NCI-H2196 treated with DMSO at 0.1 percent for 48 hours (cell line): ENCODE measurements at regions not wholly inside any gene's neighbourhood (a gene's known extent, or its start where the extent isn't known, plus 50 kb on each side); places are given as distances from the start of the nearest gene placed in this dataset.

ENCODE experiments used
- DNase-seq: peaks from one replicate; lab custom pipeline; 2025; ENCODE audit not compliant: unreplicated experiment; lab: John Stamatoyannopoulos, UW

- no peak for DNase-seq
Observed at GRCh38 chr2:15805772-15806171, 134.6 kb upstream of the MYCN start.

GRCh38 chr2:15806801-15807417 is 133.4 kb upstream of the MYCN start:
- DNase-seq = no peak

- DNase-seq = no peak
Observed at GRCh38 chr2:15807418-15808203, 132.7 kb upstream of the MYCN start.

GRCh38 chr2:15808204-15808910 is 132.0 kb upstream of the MYCN start:
- no peak for DNase-seq

GRCh38 chr2:15808944-15809343 is 131.4 kb upstream of the MYCN start:
- no peak for DNase-seq

GRCh38 chr2:15809404-15809803 is 130.9 kb upstream of the MYCN start:
- no peak for DNase-seq

- no peak for DNase-seq
Observed at GRCh38 chr2:15810477-15811150, 129.7 kb upstream of the MYCN start.

GRCh38 chr2:15811367-15811766 is 129.0 kb upstream of the MYCN start:
- no peak for DNase-seq

GRCh38 chr2:15812187-15812780 is 128.1 kb upstream of the MYCN start:
- DNase-seq = no peak

GRCh38 chr2:15813481-15814266 is 126.7 kb upstream of the MYCN start:
- DNase-seq = no peak

- no peak for DNase-seq
Observed at GRCh38 chr2:15814403-15814802, 125.9 kb upstream of the MYCN start.

- no peak for DNase-seq
Observed at GRCh38 chr2:15814946-15815345, 125.4 kb upstream of the MYCN start.

- no peak for DNase-seq
Observed at GRCh38 chr2:15816226-15816625, 124.1 kb upstream of the MYCN start.

GRCh38 chr2:15816674-15817406 is 123.5 kb upstream of the MYCN start:
- no peak for DNase-seq

GRCh38 chr2:15817748-15818147 is 122.6 kb upstream of the MYCN start:
- no peak for DNase-seq

GRCh38 chr2:15818318-15818753 is 122.0 kb upstream of the MYCN start:
- no peak for DNase-seq

GRCh38 chr2:15818881-15819280 is 121.5 kb upstream of the MYCN start:
- DNase-seq = no peak

GRCh38 chr2:15819562-15820256 is 120.6 kb upstream of the MYCN start:
- no peak for DNase-seq

GRCh38 chr2:15820257-15820566 is 120.1 kb upstream of the MYCN start:
- no peak for DNase-seq
